NB4 (cell line): ENCODE measurements at regions not wholly inside any gene's neighbourhood (a gene's known extent, or its start where the extent isn't known, plus 50 kb on each side); places are given as distances from the start of the nearest gene placed in this dataset.

ENCODE experiments used
- POLR2A ChIP-seq: IDR thresholded peaks from 2 replicates; pipeline ENCODE4 v1.6.1; 2011; ENCODE audit warnings: mild to moderate bottlenecking; ENCODE audit not compliant: insufficient read length; ENCODE audit errors: extremely low read depth
- TF ChIP-seq, protein P1 (sequence below): IDR thresholded peaks from one replicate; pipeline ENCODE4 v1.5.1; 2012; ENCODE audit warnings: low read depth, low read length
- TF ChIP-seq, protein P2 (sequence below): IDR thresholded peaks from 2 replicates; pipeline ENCODE4 v1.6.1; 2011; ENCODE audit warnings: low read depth, low read length

GRCh38 chrX:7620560-7620959 lies 222.4 kb upstream of the VCX start:
- TF ChIP-seq, protein P1, sequence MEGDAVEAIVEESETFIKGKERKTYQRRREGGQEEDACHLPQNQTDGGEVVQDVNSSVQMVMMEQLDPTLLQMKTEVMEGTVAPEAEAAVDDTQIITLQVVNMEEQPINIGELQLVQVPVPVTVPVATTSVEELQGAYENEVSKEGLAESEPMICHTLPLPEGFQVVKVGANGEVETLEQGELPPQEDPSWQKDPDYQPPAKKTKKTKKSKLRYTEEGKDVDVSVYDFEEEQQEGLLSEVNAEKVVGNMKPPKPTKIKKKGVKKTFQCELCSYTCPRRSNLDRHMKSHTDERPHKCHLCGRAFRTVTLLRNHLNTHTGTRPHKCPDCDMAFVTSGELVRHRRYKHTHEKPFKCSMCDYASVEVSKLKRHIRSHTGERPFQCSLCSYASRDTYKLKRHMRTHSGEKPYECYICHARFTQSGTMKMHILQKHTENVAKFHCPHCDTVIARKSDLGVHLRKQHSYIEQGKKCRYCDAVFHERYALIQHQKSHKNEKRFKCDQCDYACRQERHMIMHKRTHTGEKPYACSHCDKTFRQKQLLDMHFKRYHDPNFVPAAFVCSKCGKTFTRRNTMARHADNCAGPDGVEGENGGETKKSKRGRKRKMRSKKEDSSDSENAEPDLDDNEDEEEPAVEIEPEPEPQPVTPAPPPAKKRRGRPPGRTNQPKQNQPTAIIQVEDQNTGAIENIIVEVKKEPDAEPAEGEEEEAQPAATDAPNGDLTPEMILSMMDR: no peak
- TF ChIP-seq POLR2A: no peak
- TF ChIP-seq, protein P2, sequence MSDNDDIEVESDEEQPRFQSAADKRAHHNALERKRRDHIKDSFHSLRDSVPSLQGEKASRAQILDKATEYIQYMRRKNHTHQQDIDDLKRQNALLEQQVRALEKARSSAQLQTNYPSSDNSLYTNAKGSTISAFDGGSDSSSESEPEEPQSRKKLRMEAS: no peak
